ACHN (cell line): ENCODE measurements at regions not wholly inside any gene's neighbourhood (a gene's known extent, or its start where the extent isn't known, plus 50 kb on each side); places are given as distances from the start of the nearest gene placed in this dataset.

Experiments
- DNase-seq: peaks from one replicate; pipeline ENCODE4 v3.0.0-alpha.2; 2015
- in situ Hi-C: cut with HindIII; loops from 2 replicates; pipeline ENCODE4 v1.10.0; 2017; ENCODE audit warnings: low sequenced_read_pairs, low pct_ligation_motif_present, low pct_unique_long_range_greater_than_20kb

DNA sequence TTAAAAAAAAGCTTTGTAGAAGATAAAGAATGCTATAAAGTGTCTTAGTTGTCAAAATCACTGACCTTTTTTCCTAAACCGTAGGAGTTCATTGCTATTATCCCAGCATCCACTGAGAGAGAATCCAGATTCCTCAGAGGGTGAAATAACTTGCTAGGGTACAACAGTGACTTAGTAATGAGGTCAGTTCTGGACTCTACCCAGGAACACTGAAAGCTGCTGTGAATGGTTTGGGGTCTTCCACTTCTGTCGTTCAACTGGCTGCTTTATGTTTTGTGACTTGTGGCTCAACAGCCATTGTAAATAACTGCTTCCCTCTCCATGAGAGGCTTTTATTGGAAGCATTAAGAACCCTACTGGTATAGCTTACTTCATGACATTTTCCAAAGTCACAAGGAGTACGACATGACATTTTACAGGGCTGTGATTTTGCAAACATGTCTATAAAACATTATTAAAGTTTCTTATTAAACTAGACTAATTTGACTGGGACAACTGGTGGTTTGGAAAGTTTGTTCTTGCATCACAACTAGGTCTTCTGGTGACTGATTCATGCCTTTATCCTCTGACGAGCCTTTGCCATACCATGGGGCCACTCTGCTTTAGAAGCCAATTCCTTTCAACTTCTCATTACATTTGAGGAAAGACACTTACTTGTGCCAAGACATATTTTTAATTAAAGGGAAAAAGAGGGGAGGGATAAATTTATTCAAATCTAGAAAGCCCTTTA is 92.2 kb upstream of the CDH11 start:
- in situ Hi-C loops: no loop called here
- no peak for DNase-seq

DNA sequence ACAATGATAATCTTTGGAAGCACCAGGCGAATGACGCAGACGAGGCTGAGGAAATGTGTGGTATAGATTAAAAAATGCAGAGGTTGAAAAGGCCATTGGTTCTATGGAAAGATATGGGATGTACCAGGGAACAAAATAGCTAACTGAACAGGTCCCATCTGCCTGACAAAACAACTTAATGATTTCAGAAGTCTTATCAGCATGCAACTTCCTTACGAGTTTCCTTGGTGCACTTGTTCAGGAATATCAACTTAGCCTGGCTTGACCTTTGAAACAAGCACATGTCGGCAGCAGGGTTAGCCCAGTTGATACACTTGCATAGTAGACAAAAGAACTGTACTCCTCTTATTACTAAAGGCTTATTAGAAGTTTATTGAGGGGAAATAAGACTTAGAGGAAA is 90.9 kb upstream of the CDH11 start:
- in situ Hi-C loops: no loop called here
- DNase-seq: no peak

DNA sequence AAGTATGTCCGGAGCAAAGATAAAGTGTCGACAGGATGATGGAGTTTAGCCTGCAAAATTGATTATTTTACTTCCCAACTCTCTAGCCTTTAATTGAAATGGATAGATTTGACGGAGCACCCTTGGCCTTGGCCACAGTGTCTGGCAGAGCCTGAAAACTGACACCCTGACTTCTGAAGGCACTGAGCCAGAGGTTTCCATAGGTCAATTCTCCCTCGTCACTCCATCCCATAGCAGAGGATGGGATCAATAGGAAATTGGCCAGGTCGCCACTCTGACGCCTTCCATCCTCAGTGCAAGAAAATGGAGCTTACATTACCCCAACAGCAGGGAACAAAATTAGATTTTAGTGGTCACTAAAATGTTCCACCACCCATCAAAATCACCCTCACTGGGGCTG is 90.4 kb upstream of the CDH11 start:
- in situ Hi-C loops: no loop called here
- no peak for DNase-seq

DNA sequence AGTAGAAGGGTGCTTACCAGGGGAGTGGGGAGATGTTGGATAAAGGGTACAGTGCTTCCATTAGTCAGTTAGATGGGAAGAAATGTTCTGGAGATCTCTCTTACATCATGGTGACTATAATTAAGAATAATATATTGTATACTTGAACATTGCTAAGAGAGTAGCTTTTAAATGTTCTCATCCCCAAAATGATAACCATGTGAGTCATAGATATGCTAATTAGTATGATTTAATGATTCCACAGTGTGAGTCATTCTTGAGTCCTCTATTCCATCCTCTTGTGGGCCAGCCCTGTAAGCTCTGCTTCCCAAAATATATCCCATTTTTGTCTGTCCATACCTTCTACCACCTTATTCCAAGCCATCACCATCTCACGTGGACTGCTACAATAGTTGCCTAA is 80.6 kb upstream of the CDH11 start:
- DNase-seq: no peak
- in situ Hi-C loops: no loop called here

DNA sequence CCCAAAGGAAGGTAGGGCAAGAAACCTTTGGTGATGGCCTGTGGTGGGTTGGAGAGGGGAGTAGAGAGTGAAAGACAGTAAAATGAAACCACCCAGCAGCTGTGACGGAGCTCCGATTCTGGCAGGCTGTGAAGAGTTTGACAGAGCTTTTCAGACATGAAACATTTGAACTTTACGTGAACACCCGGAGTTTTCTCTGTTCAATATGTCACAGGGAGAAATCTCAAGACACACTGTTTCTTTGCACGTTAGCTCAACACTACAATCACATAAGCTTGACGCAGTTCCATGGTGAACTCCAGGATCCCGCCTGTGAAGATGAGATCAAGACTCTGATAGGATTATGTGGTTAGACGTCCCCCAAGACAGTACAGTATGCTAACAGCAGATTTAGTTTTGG is 79.6 kb upstream of the CDH11 start:
- in situ Hi-C loops: no loop called here
- no peak for DNase-seq

DNA sequence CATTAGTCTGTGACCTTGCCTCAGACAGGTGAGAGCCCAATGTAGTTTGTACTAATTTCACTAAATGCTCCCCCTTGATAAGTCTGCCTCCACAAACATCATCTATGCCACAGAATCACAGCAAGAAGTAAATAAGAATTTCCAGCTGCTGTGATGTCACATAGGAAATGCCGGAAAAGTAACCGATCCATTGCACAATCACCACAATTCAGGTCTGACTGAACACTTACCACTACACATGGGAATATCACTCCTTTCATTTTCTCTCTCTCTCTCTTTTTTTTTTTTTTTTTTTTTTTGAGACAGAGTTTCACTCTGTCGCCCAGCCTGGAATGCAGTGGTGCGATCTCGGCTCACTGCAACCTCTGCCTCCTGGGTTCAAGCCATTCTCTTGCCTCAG is 79.0 kb upstream of the CDH11 start:
- no peak for DNase-seq
- in situ Hi-C loops: no loop called here

DNA sequence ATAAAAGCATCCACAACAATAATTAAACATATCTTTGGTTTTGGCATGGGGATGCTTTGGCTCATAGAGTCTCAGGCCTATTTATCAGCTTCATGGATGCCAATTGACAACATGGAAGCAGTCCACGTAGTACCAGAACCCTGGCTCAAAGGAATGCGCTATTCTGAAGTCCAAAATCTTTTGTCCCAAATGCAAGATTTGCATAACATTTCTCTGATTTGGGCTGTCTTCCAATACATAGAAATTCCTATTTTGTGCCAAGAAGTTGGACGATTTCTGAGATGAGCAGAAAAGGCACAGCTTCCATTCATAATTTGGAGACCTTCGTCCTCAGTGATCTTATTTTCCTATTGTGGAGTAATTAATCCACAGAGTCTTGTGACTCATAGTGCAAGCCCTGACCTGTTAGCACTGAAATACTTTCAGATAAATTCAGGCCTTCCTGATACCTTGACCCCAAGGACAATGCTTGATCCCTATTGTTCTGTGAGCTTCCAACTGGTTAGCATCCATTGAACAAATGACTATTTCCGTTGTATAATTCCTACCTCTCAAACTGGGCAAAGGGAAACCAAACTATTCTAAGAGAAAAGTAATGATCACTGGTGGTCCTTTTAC is 78.4 kb upstream of the CDH11 start:
- DNase-seq: no peak
- in situ Hi-C loops: no loop called here

DNA sequence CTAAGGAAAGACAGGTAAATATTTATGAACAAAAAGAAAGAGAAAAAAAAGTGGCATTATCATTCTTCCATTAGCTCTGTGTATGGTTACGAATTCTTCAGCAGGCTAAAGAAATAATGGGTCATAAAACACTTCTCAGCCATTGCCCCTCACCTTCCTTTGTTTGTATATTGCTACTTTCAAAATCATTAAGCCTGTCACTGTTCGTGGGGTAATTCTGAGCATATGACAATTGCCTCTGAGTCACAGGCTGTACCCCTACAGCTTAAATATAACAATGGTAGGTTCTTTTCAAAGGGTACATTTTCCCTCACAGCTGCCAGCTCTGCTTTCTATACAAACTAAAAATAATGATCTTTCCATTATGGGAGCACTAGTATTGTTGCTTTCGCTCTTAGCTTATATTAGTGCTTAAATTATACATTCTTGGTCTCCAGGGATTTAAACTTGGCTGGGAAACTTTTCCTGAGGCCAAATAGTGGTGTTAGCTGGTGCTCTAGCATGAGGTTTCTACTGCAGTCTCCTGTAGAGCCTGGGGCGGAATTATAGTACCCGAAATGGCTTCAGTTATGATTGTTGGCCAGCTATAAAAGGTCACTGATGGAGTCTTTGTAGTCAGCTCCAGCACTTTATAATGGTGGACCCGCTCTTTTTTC is 74.7 kb upstream of the CDH11 start:
- in situ Hi-C loops: no loop called here
- no peak for DNase-seq

DNA sequence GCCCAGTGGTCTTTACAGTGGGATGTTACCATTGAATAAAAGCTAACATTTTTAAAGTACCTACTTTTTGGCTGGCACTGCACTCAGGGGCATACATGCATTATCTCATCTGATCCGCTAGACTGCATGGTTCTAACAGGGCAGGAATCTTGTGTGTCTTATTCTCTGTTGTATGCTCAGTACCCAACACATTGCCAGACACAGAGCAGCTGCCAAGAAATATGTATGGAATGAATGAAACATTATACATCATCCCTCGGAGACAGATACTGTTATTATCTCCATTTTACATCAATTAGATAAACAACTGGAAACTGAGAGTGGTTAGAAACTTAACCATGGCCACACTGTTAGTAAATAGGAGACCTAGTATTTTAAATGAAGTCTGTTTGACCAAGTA is 74.1 kb upstream of the CDH11 start:
- in situ Hi-C loops: no loop called here
- no peak for DNase-seq

DNA sequence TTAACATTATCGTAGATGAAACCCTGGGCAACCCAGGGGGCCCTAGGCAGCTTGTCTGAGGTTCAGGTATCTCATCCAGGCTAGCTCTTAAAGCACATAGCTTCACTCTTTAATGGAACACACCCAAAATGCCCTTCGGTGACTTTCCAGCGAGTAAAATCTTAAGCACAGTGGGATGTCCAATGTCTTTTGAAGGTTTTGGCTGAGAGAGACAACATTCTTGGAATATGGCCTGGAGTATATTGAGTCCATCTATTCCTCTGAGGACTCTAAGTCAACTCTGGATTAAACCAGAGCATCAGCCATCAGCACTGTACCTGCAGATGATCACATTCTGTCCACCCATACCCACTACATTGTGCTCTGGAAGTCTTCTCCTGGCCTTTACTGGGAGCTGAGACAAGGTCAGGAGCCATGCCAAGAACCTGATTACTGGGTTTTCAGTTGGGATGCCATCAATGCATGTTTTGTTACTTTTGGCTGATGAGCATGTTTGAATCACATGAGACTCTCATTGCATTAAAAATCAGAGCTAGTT is 63.4 kb upstream of the CDH11 start:
- in situ Hi-C loops: no loop called here
- no peak for DNase-seq

DNA sequence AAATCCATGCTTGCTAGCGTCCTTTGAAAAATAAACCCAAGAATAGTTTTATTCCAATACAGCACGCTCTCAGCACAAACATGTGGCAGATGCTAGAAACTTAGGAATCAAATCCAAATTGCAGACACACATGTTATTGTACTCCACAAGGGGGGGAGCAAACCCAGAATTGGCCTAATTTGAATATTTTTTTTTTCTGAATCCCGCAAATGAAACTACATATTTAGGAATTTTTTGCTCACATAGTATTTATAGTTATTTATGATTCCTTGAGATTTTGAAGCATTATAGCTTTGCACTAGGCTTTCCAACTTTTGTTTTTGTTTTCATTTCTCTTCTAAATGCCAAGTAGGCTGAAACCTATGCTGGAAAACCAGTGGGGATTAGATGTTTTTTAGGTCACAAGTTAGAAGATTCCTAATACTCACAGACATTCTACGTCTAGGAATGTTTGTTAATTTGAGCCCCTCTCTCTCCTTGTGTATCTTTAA is 59.3 kb upstream of the CDH11 start:
- in situ Hi-C loops: no loop called here
- no peak for DNase-seq

DNA sequence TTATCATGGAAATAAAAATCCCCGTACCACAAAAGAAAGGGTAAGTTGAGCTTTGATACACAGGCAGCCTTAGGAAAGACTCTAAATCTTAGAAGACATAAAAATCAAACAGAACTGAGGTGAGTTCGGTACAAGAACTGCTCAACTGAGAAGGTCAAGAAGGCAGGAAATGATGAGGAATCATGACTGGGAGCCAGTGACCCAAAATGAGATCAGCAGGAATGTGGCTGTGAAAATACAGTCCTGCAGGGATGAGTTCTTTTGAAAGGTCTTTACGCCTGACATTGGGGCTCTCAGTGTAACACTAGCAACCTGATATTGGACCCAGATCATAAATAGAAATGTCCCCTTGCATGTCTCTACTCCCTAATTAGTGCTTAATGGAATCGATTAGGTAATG is 56.3 kb upstream of the CDH11 start:
- in situ Hi-C loops: no loop called here
- DNase-seq: no peak

DNA sequence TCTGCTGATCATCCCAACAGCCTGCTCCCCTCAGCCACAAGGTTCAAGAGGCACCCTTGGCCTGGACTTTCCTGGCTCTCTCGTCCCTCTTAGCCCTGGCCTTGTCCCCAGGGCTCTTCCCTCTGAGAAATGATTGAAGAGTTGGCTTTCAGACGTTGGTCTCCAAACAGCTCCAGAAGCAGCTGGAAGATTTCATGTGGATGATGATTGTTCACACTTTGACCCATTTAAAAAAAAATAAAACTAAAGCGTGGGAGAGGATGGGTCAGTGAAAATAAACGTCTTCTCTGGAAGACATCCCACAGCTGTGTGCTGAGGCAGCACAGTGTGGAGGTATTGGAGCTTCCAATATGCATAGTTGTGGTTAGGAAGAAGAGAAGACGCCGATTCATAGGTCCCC is 54.7 kb upstream of the CDH11 start:
- no peak for DNase-seq
- in situ Hi-C loops: no loop called here

DNA sequence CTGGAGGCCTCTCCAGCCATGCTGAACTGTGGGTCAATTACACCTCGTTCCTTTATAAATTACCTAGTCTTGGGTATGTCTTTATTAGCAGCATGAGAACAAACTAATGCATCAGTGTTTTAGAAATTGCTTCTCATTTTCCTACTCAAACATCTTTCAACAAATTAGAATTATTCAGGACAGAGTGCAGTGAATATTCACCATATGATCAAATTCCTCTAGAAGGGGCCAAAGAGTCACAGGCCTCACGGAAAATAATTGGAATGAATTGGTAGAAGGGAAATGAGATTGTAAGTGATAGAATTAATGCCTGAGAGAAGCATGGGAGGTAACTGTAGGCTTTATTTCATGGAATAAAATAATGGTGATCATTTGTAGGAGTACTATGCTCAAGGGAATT is 50.5 kb upstream of the CDH11 start:
- DNase-seq: no peak
- in situ Hi-C loops: no loop called here
